ENCODE measurements at regions not wholly inside any gene's neighbourhood (a gene's known extent, or its start where the extent isn't known, plus 50 kb on each side); places are given as distances from the start of the nearest gene placed in this dataset.
"Not testable (repeated sequence)": the region's sequence is repeated elsewhere in the genome, so short reads cannot be mapped to it uniquely, and the experiment has no call there.

DNA sequence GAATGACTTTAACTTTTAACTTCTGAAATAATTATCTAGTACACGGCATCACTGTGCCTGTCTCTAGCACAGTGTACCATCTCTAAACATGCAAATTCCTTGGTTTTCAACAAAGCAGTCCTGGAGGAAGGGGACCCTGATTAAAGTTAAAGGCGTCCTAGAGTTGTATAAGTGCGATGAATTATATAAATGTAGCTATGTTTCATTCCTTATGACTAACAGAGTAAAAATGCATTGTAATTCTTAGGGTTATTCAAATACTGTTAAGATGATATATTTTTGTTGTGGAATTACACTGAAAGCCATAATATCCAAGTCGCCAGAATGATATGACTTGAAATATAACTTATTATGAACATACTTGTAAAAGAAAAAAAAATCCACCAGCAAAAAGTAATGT is 544.9 kb upstream of the LINC00305 start:
- TF ChIP-seq, protein P1, sequence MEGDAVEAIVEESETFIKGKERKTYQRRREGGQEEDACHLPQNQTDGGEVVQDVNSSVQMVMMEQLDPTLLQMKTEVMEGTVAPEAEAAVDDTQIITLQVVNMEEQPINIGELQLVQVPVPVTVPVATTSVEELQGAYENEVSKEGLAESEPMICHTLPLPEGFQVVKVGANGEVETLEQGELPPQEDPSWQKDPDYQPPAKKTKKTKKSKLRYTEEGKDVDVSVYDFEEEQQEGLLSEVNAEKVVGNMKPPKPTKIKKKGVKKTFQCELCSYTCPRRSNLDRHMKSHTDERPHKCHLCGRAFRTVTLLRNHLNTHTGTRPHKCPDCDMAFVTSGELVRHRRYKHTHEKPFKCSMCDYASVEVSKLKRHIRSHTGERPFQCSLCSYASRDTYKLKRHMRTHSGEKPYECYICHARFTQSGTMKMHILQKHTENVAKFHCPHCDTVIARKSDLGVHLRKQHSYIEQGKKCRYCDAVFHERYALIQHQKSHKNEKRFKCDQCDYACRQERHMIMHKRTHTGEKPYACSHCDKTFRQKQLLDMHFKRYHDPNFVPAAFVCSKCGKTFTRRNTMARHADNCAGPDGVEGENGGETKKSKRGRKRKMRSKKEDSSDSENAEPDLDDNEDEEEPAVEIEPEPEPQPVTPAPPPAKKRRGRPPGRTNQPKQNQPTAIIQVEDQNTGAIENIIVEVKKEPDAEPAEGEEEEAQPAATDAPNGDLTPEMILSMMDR (IDR thresholded peaks at IDR 0.05), result no peak
- no peak for TF ChIP-seq EP300 (IDR thresholded peaks at IDR 0.05)
- no peak for TF ChIP-seq POLR2AphosphoS5 (IDR thresholded peaks at IDR 0.05)
- TF ChIP-seq POLR2A (IDR thresholded peaks at IDR 0.05), result no peak
- H3K27me3 ChIP-seq, result no peaks in the 10 kb centered on the region
- intact Hi-C loops (cut with DNase I), result no loop called here
- no peaks in the 10 kb centered on the region for H3K9me3 ChIP-seq
- no peak overlapping the region for H3K27ac ChIP-seq
- WGBS, 2 donors, result 65 to 72% methylated on average over 4 of the region's 4 CpGs
- H3K4me3 ChIP-seq, result no peak overlapping the region
- DNase-seq, result no peak
- no peaks in the 10 kb centered on the region for H3K36me3 ChIP-seq
- no peaks in the 10 kb centered on the region for H3K4me1 ChIP-seq

DNA sequence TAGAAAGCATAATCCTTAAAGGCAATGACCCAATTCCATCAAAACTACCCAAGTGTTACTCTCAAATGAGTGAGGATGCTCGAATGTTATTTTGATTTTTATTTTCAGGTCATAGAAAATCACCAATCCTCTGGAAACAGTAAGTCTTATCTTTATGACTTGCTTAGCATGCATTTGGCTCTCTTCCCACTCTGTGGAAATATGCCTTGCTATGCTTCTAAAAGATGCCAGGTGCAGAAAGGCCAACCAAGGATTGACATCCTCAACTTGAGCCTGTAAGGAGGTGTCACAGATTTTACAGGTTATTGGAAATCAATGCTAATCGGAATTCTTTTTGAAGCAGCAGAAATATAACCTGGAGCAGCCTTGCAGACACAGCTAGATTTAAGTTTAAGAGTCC is 543.9 kb upstream of the LINC00305 start:
- H3K36me3 ChIP-seq, result no peaks in the 10 kb centered on the region
- intact Hi-C loops (cut with DNase I), result no loop called here
- peaks cover 0 to under 1% (median 0%) of the 10 kb centered on the region in 4 donors for H3K9me3 ChIP-seq
- TF ChIP-seq, protein P1 (IDR thresholded peaks at IDR 0.05), result no peak
- TF ChIP-seq POLR2A (IDR thresholded peaks at IDR 0.05) (no peak), EP300 (IDR thresholded peaks at IDR 0.05) (no peak), POLR2AphosphoS5 (IDR thresholded peaks at IDR 0.05) (no peak)
- peaks cover 0 to 4% (median 0%) of the 10 kb centered on the region in 3 donors for H3K27me3 ChIP-seq
- WGBS, 2 donors, result 23 to 74% methylated on average over 2 of the region's 2 CpGs
- DNase-seq, result no peak
- H3K27ac ChIP-seq, result no peak overlapping the region
- H3K4me1 ChIP-seq, result no peaks in the 10 kb centered on the region
- no peak overlapping the region for H3K4me3 ChIP-seq

DNA sequence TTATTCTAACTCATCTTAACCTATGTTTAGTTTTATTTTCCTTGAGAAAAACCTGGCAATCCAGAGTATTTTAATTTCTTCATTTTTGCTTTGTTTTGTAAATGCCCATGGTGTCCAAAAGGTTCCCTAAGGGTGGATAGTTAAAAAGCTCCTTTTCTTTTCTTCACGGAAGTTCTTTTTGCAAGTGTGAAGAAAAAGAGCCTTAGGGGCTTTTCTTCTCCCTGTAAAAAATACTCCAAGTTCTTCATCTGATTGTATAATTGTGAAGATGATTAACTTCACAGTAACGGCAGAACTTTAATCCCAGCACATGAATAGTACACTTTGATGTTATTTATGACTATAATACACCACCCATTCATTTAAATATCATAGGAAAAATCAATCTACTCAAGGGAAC is 530.2 kb upstream of the LINC00305 start:
- Histone ChIP-seq H3K27me3 (no peaks in the 10 kb centered on the region), H3K4me1 (no peaks in the 10 kb centered on the region), H3K27ac (no peak overlapping the region), H3K4me3 (no peak overlapping the region), H3K9me3 (no peaks in the 10 kb centered on the region), H3K36me3 (no peaks in the 10 kb centered on the region)
- DNase-seq, result no peak
- TF ChIP-seq, protein P1 (IDR thresholded peaks at IDR 0.05), result no peak
- TF ChIP-seq EP300 (IDR thresholded peaks at IDR 0.05), result no peak
- no peak for TF ChIP-seq POLR2A (IDR thresholded peaks at IDR 0.05)
- no peak for TF ChIP-seq POLR2AphosphoS5 (IDR thresholded peaks at IDR 0.05)
- intact Hi-C loops (cut with DNase I), result no loop called here
- WGBS, 2 donors, result 58 to 74% methylated on average over 2 of the region's 2 CpGs

DNA sequence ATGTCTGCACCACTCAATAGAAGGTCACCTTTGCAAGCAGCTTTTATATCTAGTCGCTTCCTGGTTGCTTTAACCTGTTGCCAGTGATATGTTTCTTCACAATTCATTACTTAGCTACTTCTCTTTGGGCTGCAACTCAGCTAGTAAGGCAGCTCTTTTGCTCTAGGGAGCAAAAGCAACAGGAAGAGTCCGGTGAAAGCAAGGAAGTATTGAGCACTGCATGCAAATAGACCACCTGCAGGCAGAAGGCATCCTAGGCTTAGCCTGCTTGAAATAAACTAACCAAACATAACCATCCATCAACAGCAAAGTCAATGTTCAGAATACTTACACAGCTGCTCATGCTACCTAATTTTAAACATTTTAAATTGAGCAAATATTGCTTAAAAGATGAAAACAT is 529.2 kb upstream of the LINC00305 start:
- Histone ChIP-seq H3K27ac (no peak overlapping the region), H3K4me3 (no peak overlapping the region), H3K9me3 (no peaks in the 10 kb centered on the region), H3K27me3 (no peaks in the 10 kb centered on the region), H3K4me1 (no peaks in the 10 kb centered on the region), H3K36me3 (no peaks in the 10 kb centered on the region)
- WGBS, 2 donors, result 65 to 90% methylated on average over 2 of the region's 2 CpGs
- no peak for TF ChIP-seq POLR2AphosphoS5 (IDR thresholded peaks at IDR 0.05)
- TF ChIP-seq, protein P1 (IDR thresholded peaks at IDR 0.05), result no peak
- no peak for TF ChIP-seq POLR2A (IDR thresholded peaks at IDR 0.05)
- TF ChIP-seq EP300 (IDR thresholded peaks at IDR 0.05), result no peak
- intact Hi-C loops (cut with DNase I), result no loop called here
- no peak for DNase-seq

DNA sequence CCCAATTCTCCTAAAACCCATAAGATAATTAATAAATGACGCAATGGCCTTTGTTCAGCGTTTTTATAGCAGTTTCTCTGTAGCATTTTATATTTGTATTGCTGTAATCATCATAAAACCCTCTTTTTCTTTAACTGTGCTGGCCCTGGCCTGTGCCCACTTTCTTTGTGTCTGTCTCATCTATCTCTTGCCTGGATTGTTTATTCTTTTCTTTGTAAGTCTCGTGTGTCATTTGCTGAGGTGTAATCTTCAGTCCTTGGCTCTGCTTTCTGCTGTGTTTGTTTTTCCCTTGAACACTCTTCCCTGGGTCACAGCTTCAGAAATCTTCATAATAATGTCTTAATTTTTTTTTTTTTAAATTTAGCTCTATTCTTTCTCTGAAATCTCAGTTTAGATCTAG is 525.8 kb upstream of the LINC00305 start:
- Histone ChIP-seq H3K27ac (no peak overlapping the region), H3K9me3 (no peaks in the 10 kb centered on the region), H3K4me1 (no peaks in the 10 kb centered on the region), H3K4me3 (no peak overlapping the region), H3K27me3 (no peaks in the 10 kb centered on the region), H3K36me3 (no peaks in the 10 kb centered on the region)
- intact Hi-C loops (cut with DNase I), result no loop called here
- no peak for DNase-seq
- WGBS, 2 donors, result 16 to 52% methylated on average over 3 of the region's 3 CpGs
- no peak for TF ChIP-seq POLR2A (IDR thresholded peaks at IDR 0.05)
- TF ChIP-seq EP300 (IDR thresholded peaks at IDR 0.05), result no peak
- no peak for TF ChIP-seq POLR2AphosphoS5 (IDR thresholded peaks at IDR 0.05)
- TF ChIP-seq, protein P1 (IDR thresholded peaks at IDR 0.05), result no peak

DNA sequence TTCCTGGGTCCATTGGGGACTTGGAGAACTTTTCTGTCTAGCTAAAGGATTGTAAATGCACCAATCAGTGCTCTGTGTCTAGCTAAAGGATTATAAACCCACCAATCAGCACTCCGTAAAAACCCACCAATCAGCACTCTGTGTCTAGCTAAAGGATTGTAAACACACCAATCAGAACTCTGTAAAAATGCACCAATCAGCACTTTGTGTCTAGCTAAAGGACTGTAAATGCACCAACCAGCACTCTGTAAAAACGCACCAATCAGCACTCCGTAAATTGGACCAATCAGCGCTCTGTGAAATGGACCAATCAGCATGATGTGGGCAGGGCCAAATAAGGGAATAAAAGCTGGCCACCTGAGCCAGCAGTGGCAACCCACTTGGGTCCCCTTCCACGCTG is 522.4 kb upstream of the LINC00305 start:
- H3K36me3 ChIP-seq; intact Hi-C loops (cut with DNase I); H3K4me3 ChIP-seq; H3K27me3 ChIP-seq; DNase-seq; H3K4me1 ChIP-seq; H3K27ac ChIP-seq; H3K9me3 ChIP-seq: not testable (repeated sequence)
- whole genome bisulfite sequencing, 2 donors, result 74 to 76% methylated on average over 5 of the region's 5 CpGs
